Mesenchymal stem cell (in vitro differentiated cells and primary cell): ENCODE measurements at regions not wholly inside any gene's neighbourhood (a gene's known extent, or its start where the extent isn't known, plus 50 kb on each side); places are given as distances from the start of the nearest gene placed in this dataset.

Experiments
- DNase-seq: peaks from one replicate; pipeline ENCODE4 v3.0.0-alpha.2; 2013
- H2AFZ ChIP-seq: one replicate; pipeline ENCODE4 v1.6.1; 2013; ENCODE audit warnings: low read depth, mild to moderate bottlenecking, control low read depth, inconsistent platforms, low read length, moderate library complexity
- H2AK5ac ChIP-seq: 2 replicates; pipeline ENCODE4 v1.6.1; 2013; ENCODE audit warnings: low read length, moderate library complexity, mild to moderate bottlenecking, inconsistent platforms; ENCODE audit not compliant: severe bottlenecking
- H2BK120ac ChIP-seq: one replicate; pipeline ENCODE4 v1.6.1; 2013; ENCODE audit warnings: low read depth, mild to moderate bottlenecking, inconsistent platforms, low read length, moderate library complexity
- H2BK12ac ChIP-seq, 2 experiments: one replicate each; pipeline ENCODE4 v1.6.1; 2013; ENCODE audit warnings: inconsistent platforms in 2 of 2, low read length in 2 of 2, mild to moderate bottlenecking in 2 of 2, moderate library complexity in 2 of 2, control low read depth in 1 of 2
- H2BK15ac ChIP-seq: one replicate; pipeline ENCODE4 v1.6.1; 2013; ENCODE audit warnings: mild to moderate bottlenecking, low read depth, inconsistent platforms; ENCODE audit not compliant: poor library complexity, severe bottlenecking
- H2BK5ac ChIP-seq: 2 replicates; pipeline ENCODE4 v1.6.1; 2013; ENCODE audit warnings: low read depth, mild to moderate bottlenecking, low read length, control low read depth, inconsistent platforms; ENCODE audit not compliant: poor library complexity, severe bottlenecking
- H3K14ac ChIP-seq, 2 experiments: one replicate each; pipeline ENCODE4 v1.6.1; 2013; ENCODE audit warnings: inconsistent platforms in 2 of 2, low read length in 2 of 2, control low read depth in 1 of 2, mild to moderate bottlenecking in 1 of 2, moderate library complexity in 1 of 2
- H3K18ac ChIP-seq, 2 experiments: one replicate each; pipeline ENCODE4 v1.6.1; 2013; ENCODE audit warnings: inconsistent platforms in 2 of 2, low read length in 2 of 2, control low read depth in 1 of 2, low read depth in 1 of 2, mild to moderate bottlenecking in 1 of 2
- H3K23ac ChIP-seq, 2 experiments: one replicate each; pipeline ENCODE4 v1.6.1; 2013; ENCODE audit warnings: inconsistent platforms in 2 of 2, low read length in 2 of 2, mild to moderate bottlenecking in 2 of 2, moderate library complexity in 2 of 2, control low read depth in 1 of 2
- H3K27ac ChIP-seq: 2 replicates; pipeline ENCODE4 v1.5.1; 2013; ENCODE audit warnings: mild to moderate bottlenecking, moderate library complexity, low read length, control low read depth, inconsistent platforms; ENCODE audit not compliant: poor library complexity, severe bottlenecking
- H3K27me3 ChIP-seq, 2 experiments: 2 replicates each; pipeline versions ENCODE4 v1.6.1 to v1.7.0; 2013; ENCODE audit warnings: low read length in 2 of 2, mild to moderate bottlenecking in 2 of 2, moderate library complexity in 2 of 2, control low read depth in 1 of 2, inconsistent platforms in 1 of 2; ENCODE audit not compliant: control insufficient read depth in 1 of 2, insufficient read depth in 1 of 2
- H3K36me3 ChIP-seq, 2 experiments: 2 replicates each; pipeline versions ENCODE4 v1.6.1 to v1.7.0; 2013; ENCODE audit warnings: low read length in 2 of 2, control low read depth in 1 of 2, inconsistent platforms in 1 of 2, low read depth in 1 of 2, mild to moderate bottlenecking in 1 of 2; ENCODE audit not compliant: insufficient read depth in 2 of 2, control insufficient read depth in 1 of 2
- H3K4ac ChIP-seq, 2 experiments: one replicate each; pipeline ENCODE4 v1.6.1; 2013; ENCODE audit warnings: inconsistent platforms in 2 of 2, low read length in 2 of 2, mild to moderate bottlenecking in 2 of 2, moderate library complexity in 2 of 2, control low read depth in 1 of 2, low read depth in 1 of 2
- H3K4me1 ChIP-seq: 2 replicates; pipeline ENCODE4 v1.6.1; 2013; ENCODE audit warnings: low read depth, low read length, control low read depth; ENCODE audit not compliant: control insufficient read depth, insufficient read depth
- H3K4me2 ChIP-seq: 2 replicates; pipeline ENCODE4 v1.6.1; 2013; ENCODE audit warnings: low read length, mild to moderate bottlenecking, inconsistent platforms; ENCODE audit not compliant: poor library complexity, severe bottlenecking
- H3K4me3 ChIP-seq, 2 experiments: 2 replicates each; pipeline versions ENCODE4 v1.5.1 to v1.7.0; 2013; ENCODE audit warnings: low read length in 2 of 2, mild to moderate bottlenecking in 2 of 2, control low read depth in 1 of 2, low read depth in 1 of 2; ENCODE audit not compliant: insufficient read depth in 1 of 2
- H3K79me1 ChIP-seq: replicated peaks from 2 replicates; pipeline ENCODE4 v1.6.1; 2013; ENCODE audit warnings: mild to moderate bottlenecking, control low read depth, low read length, inconsistent platforms; ENCODE audit not compliant: poor library complexity, severe bottlenecking
- H3K9ac ChIP-seq: 2 replicates; pipeline ENCODE4 v1.7.0; 2013; ENCODE audit warnings: mild to moderate bottlenecking, low read length, moderate library complexity
- H3K9me3 ChIP-seq: 2 replicates; pipeline ENCODE4 v1.7.0; 2013; ENCODE audit warnings: mild to moderate bottlenecking, low read length; ENCODE audit not compliant: control insufficient read depth
- H4K8ac ChIP-seq: one replicate; pipeline ENCODE4 v1.6.1; 2013; ENCODE audit warnings: inconsistent platforms, mild to moderate bottlenecking, low read length, moderate library complexity
- H4K91ac ChIP-seq: one replicate; pipeline ENCODE4 v1.6.1; 2013; ENCODE audit warnings: mild to moderate bottlenecking, low read length, inconsistent platforms
- WGBS: methylation state at CpG from one replicate; pipeline ENCODE4 v1.1.7; 2013; ENCODE audit warnings: mixed read lengths; 5-methylcytosine and 5-hydroxymethylcytosine counted together

- H3K27me3 ChIP-seq: peaks cover 0 to 16% of the 10 kb centered on the region in 2 experiments
- H3K4me2 ChIP-seq: no peak overlapping the region
- H3K79me1 ChIP-seq: no peaks in the 10 kb centered on the region
- no peak overlapping the region for H2AFZ ChIP-seq
- H3K36me3 ChIP-seq: no peaks in the 10 kb centered on the region
- no peak overlapping the region for H3K4me3 ChIP-seq
- no peak overlapping the region for H3K23ac ChIP-seq
- no peak overlapping the region for H2BK12ac ChIP-seq
- no peaks in the 10 kb centered on the region for H3K9me3 ChIP-seq
- no peak overlapping the region for H4K8ac ChIP-seq
- no peak overlapping the region for H3K18ac ChIP-seq
- DNase-seq: no peak
- no peak overlapping the region for H3K9ac ChIP-seq
- H3K14ac ChIP-seq: no peak overlapping the region
- H2AK5ac ChIP-seq: no peak overlapping the region
- H2BK120ac ChIP-seq: no peak overlapping the region
- H3K4ac ChIP-seq: no peak overlapping the region
- no peak overlapping the region for H4K91ac ChIP-seq
- no peak overlapping the region for H3K27ac ChIP-seq
- no peak overlapping the region for H2BK15ac ChIP-seq
- WGBS: 60% methylated on average over 5 of the region's 5 CpGs
- no peak overlapping the region for H2BK5ac ChIP-seq
- H3K4me1 ChIP-seq: no peaks in the 10 kb centered on the region
Observed at GRCh38 chr2:129001926-129002325, 683.3 kb upstream of the HS6ST1 start.

GRCh38 chr2:129002751-129003150, 684.1 kb upstream of the HS6ST1 start:
- Histone ChIP-seq H3K27ac (no peak overlapping the region), H4K8ac (no peak overlapping the region), H3K79me1 (no peaks in the 10 kb centered on the region), H2BK12ac (no peak overlapping the region), H2AFZ (no peak overlapping the region), H3K27me3 (peaks cover 0 to 24% of the 10 kb centered on the region in 2 experiments), H3K18ac (no peak overlapping the region), H3K36me3 (no peaks in the 10 kb centered on the region), H3K4me3 (no peak overlapping the region), H2AK5ac (no peak overlapping the region), H3K9ac (no peak overlapping the region), H3K4me1 (no peaks in the 10 kb centered on the region), H3K4ac (no peak overlapping the region), H4K91ac (no peak overlapping the region), H3K14ac (no peak overlapping the region), H3K9me3 (no peaks in the 10 kb centered on the region), H3K4me2 (no peak overlapping the region), H2BK15ac (no peak overlapping the region), H3K23ac (no peak overlapping the region), H2BK120ac (no peak overlapping the region), H2BK5ac (no peak overlapping the region)
- 75% methylated on average over 3 of the region's 3 CpGs for WGBS
- no peak for DNase-seq

GRCh38 chr2:129004485-129004884, 685.8 kb upstream of the HS6ST1 start:
- H3K27ac ChIP-seq: no peak overlapping the region
- no peak overlapping the region for H3K23ac ChIP-seq
- no peak overlapping the region for H2BK12ac ChIP-seq
- no peak overlapping the region for H4K91ac ChIP-seq
- no peak overlapping the region for H3K18ac ChIP-seq
- H3K9ac ChIP-seq: no peak overlapping the region
- no peak overlapping the region for H2BK120ac ChIP-seq
- H3K4me3 ChIP-seq: no peak overlapping the region
- DNase-seq: no peak
- peaks cover 0 to 32% of the 10 kb centered on the region in 2 experiments for H3K27me3 ChIP-seq
- H2AFZ ChIP-seq: no peak overlapping the region
- WGBS: 69% methylated on average over 4 of the region's 5 CpGs
- H3K14ac ChIP-seq: no peak overlapping the region
- no peak overlapping the region for H2BK5ac ChIP-seq
- no peaks in the 10 kb centered on the region for H3K9me3 ChIP-seq
- no peak overlapping the region for H3K4me2 ChIP-seq
- H3K79me1 ChIP-seq: no peaks in the 10 kb centered on the region
- H3K4me1 ChIP-seq: no peaks in the 10 kb centered on the region
- no peak overlapping the region for H3K4ac ChIP-seq
- H2BK15ac ChIP-seq: no peak overlapping the region
- no peaks in the 10 kb centered on the region for H3K36me3 ChIP-seq
- no peak overlapping the region for H2AK5ac ChIP-seq
- H4K8ac ChIP-seq: no peak overlapping the region

- Histone ChIP-seq H2BK5ac (no peak overlapping the region), H3K27me3 (peaks cover 0 to 32% of the 10 kb centered on the region in 2 experiments), H3K9ac (no peak overlapping the region), H3K14ac (no peak overlapping the region), H4K91ac (no peak overlapping the region), H3K23ac (no peak overlapping the region), H3K9me3 (no peaks in the 10 kb centered on the region), H3K79me1 (no peaks in the 10 kb centered on the region), H3K4me1 (no peaks in the 10 kb centered on the region), H3K36me3 (no peaks in the 10 kb centered on the region), H3K4ac (no peak overlapping the region), H3K4me2 (no peak overlapping the region), H2BK120ac (no peak overlapping the region), H3K18ac (no peak overlapping the region), H4K8ac (no peak overlapping the region), H3K27ac (no peak overlapping the region), H2AK5ac (no peak overlapping the region), H2AFZ (no peak overlapping the region), H2BK15ac (no peak overlapping the region), H2BK12ac (no peak overlapping the region), H3K4me3 (no peak overlapping the region)
- WGBS: 67% methylated on average over 4 of the region's 4 CpGs
- no peak for DNase-seq
Observed at GRCh38 chr2:129004940-129005490, 686.3 kb upstream of the HS6ST1 start.
